Calu3 (cell line): ENCODE measurements at regions not wholly inside any gene's neighbourhood (a gene's known extent, or its start where the extent isn't known, plus 50 kb on each side); places are given as distances from the start of the nearest gene placed in this dataset.

Experiments
- BruUV-seq: library from RNA; stranded (reverse); fragments of 400-500 nt; replicated peaks from 2 replicates; lab custom pipeline; 2021; lab: Mats Ljungman, UMichigan
- CTCF ChIA-PET: fragments of 300-600 bp; sonication (Branson Sonifier 250); formaldehyde crosslinking; loops from one replicate; lab custom pipeline; 2022; ENCODE audit warnings: antibody characterized with exemption; lab: Charles Lee
- DNase-seq: peaks from one replicate; pipeline ENCODE4 v3.0.0; 2022
- H3K27ac Mint-ChIP-seq: one replicate; pipeline ENCODE4 v1.8.0; 2022; ENCODE audit warnings: mixed read lengths; ENCODE audit not compliant: unreplicated experiment
- H3K27me3 Mint-ChIP-seq: one replicate; pipeline ENCODE4 v1.8.0; 2022; ENCODE audit warnings: mixed read lengths; ENCODE audit not compliant: unreplicated experiment
- H3K36me3 Mint-ChIP-seq: one replicate; pipeline ENCODE4 v1.8.0; 2022; ENCODE audit warnings: mild to moderate bottlenecking, moderate library complexity, mixed read lengths; ENCODE audit not compliant: insufficient read depth, unreplicated experiment
- H3K4me1 Mint-ChIP-seq: one replicate; pipeline ENCODE4 v1.8.0; 2022; ENCODE audit warnings: mild to moderate bottlenecking, low read depth, mixed read lengths; ENCODE audit not compliant: unreplicated experiment
- H3K4me3 Mint-ChIP-seq: one replicate; pipeline ENCODE4 v1.8.0; 2022; ENCODE audit warnings: mild to moderate bottlenecking, low read depth, moderate library complexity, mixed read lengths; ENCODE audit not compliant: unreplicated experiment
- H3K9me3 Mint-ChIP-seq: one replicate; pipeline ENCODE4 v1.8.0; 2022; ENCODE audit warnings: low read depth, mixed read lengths; ENCODE audit not compliant: unreplicated experiment
- intact Hi-C: fragments of 100-400 bp; cut with micrococcal nuclease; formaldehyde crosslinking; loops from one replicate; pipeline ENCODE4 v1.10.0; 2022; ENCODE audit not compliant: unreplicated experiment
- TF ChIP-seq, protein P1 (sequence below): fragments of 200-600 bp; IDR thresholded peaks from one replicate; pipeline ENCODE4 v1.8.0; 2022; ENCODE audit warnings: antibody characterized with exemption; ENCODE audit not compliant: unreplicated experiment

- DNase-seq, result no peak
- no peaks in the 10 kb centered on the region for H3K9me3 Mint-ChIP-seq
- peaks cover 49% of the 10 kb centered on the region for H3K27me3 Mint-ChIP-seq
- BruUV-seq, result no TSS peak
- no peak overlapping the region for H3K27ac Mint-ChIP-seq
- CTCF ChIA-PET, result no interaction called here
- no peak overlapping the region for H3K4me3 Mint-ChIP-seq
- no peaks in the 10 kb centered on the region for H3K4me1 Mint-ChIP-seq
- TF ChIP-seq, protein P1, sequence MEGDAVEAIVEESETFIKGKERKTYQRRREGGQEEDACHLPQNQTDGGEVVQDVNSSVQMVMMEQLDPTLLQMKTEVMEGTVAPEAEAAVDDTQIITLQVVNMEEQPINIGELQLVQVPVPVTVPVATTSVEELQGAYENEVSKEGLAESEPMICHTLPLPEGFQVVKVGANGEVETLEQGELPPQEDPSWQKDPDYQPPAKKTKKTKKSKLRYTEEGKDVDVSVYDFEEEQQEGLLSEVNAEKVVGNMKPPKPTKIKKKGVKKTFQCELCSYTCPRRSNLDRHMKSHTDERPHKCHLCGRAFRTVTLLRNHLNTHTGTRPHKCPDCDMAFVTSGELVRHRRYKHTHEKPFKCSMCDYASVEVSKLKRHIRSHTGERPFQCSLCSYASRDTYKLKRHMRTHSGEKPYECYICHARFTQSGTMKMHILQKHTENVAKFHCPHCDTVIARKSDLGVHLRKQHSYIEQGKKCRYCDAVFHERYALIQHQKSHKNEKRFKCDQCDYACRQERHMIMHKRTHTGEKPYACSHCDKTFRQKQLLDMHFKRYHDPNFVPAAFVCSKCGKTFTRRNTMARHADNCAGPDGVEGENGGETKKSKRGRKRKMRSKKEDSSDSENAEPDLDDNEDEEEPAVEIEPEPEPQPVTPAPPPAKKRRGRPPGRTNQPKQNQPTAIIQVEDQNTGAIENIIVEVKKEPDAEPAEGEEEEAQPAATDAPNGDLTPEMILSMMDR, result no peak
- intact Hi-C loops, result no loop called here
- H3K36me3 Mint-ChIP-seq, result no peaks in the 10 kb centered on the region
Measured at GRCh38 chr9:134234687-134235359, 70.5 kb upstream of the RNU6ATAC start.

GRCh38 chr9:134235366-134235765 lies 71.0 kb upstream of the RNU6ATAC start:
- intact Hi-C loops, result no loop called here
- Mint-ChIP-seq H3K9me3 (no peaks in the 10 kb centered on the region), H3K36me3 (no peaks in the 10 kb centered on the region), H3K27me3 (peaks cover 49% of the 10 kb centered on the region), H3K4me3 (no peak overlapping the region), H3K27ac (no peak overlapping the region), H3K4me1 (no peaks in the 10 kb centered on the region)
- CTCF ChIA-PET, result no interaction called here
- BruUV-seq, result no TSS peak
- no peak for DNase-seq
- TF ChIP-seq, protein P1, result no peak

- no peak overlapping the region for H3K27ac Mint-ChIP-seq
- H3K4me3 Mint-ChIP-seq, result no peak overlapping the region
- TF ChIP-seq, protein P1, result no peak
- no peaks in the 10 kb centered on the region for H3K36me3 Mint-ChIP-seq
- CTCF ChIA-PET, result no interaction called here
- no peak for DNase-seq
- no peaks in the 10 kb centered on the region for H3K4me1 Mint-ChIP-seq
- peaks cover 49% of the 10 kb centered on the region for H3K27me3 Mint-ChIP-seq
- intact Hi-C loops, result no loop called here
- BruUV-seq, result no TSS peak
- H3K9me3 Mint-ChIP-seq, result no peaks in the 10 kb centered on the region
Measured at GRCh38 chr9:134236001-134236421, 71.6 kb upstream of the RNU6ATAC start.

DNA sequence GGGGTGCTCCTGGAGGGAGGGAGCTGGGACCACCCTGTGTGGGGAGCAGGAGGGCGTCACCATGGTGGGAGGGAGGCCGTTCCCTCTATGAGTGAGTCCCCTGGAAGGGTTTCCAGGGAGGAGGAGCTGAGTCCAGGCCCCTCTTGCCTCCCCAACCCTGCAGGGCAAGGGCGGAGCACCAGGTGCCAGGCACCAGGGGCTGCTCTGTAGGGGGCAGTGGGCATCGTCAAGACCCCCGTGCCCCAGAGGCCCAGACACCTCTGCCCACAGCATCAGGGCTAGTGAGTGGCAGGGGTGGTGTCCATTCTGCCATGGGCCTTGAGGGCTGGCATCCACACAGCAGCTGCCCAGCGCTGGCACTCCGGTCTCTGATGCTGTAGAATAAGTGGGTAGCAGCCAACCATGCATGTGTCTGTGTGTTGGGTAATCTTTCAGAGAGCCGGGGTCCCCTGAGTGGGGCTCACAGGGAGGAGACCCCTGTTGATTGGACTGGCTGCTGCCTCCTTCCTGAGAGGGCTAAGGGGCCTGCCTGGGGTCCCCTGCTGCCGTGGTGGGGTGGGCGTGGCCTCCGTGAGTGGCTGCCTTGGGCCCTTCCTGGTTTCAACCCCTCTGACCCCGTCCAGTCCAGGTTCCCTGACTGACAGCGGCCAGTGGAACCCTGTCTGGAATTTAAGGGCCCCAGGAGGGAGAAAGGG lies 72.7 kb upstream of the RNU6ATAC start:
- no TSS peak for BruUV-seq
- Mint-ChIP-seq H3K4me1 (no peaks in the 10 kb centered on the region), H3K4me3 (no peak overlapping the region), H3K9me3 (no peaks in the 10 kb centered on the region), H3K27me3 (peaks cover 49% of the 10 kb centered on the region), H3K36me3 (no peaks in the 10 kb centered on the region), H3K27ac (no peak overlapping the region)
- DNase-seq, result no peak
- CTCF ChIA-PET, result no interaction called here
- TF ChIP-seq, protein P1, result no peak
- intact Hi-C loops, result no loop called here
